NCI-H1930 (cell line): ENCODE measurements at regions not wholly inside any gene's neighbourhood (a gene's known extent, or its start where the extent isn't known, plus 50 kb on each side); places are given as distances from the start of the nearest gene placed in this dataset.
A peak's percentile ranks its signal among the peaks of the same experiment; 100 is the strongest.

Experiments used
- DNase-seq, 2 experiments: peaks; one replicate each; lab custom pipeline; 2025; lab: John Stamatoyannopoulos, UW

DNA sequence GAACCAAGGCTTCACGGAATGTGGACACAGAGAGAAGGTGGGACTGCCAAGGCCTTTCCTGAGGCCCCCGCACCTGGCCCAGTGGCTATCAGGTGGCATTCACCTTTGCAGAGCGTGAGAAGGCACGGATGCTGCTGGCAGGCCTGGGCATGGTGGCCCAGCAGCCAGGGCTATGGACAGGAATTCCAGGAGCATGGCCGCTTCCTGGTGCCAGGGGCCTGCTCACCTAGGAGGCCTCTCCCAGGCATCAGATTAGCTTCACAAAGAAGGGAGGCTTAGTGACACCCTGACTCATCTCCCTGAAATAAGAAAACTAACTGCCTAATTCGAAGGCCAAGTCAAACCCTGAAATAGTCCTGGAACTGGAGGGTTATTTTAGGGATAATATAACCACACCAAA is 155.8 kb downstream of the TEX29 start:
- DNase-seq: no peak

GRCh38 chr13:111479412-111479811 is 159.0 kb downstream of the TEX29 start:
- DNase-seq: no peak

- no peak for DNase-seq
Observed at GRCh38 chr13:111480503-111480902, 160.1 kb downstream of the TEX29 start.

DNA sequence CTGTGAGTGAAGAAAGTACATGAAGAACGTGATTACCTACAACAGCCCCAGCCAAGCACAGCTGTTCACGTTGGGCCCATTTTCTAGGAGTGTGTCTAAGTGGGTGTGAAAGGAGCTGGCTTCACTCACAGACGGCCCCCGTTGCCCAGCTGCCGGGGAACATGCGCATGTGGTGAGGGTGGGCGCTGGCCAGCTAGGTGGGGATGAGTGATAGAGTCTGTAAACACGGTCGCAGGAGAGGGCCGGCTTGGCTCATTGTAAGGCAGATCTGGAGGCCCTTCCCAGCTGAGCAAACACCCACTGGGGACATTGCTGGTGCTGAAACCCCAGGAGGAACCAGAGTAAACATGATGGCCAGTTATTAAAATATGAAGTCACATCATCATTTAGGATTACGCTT is 160.5 kb downstream of the TEX29 start:
- DNase-seq: peak; percentile 64 to 86

DNA sequence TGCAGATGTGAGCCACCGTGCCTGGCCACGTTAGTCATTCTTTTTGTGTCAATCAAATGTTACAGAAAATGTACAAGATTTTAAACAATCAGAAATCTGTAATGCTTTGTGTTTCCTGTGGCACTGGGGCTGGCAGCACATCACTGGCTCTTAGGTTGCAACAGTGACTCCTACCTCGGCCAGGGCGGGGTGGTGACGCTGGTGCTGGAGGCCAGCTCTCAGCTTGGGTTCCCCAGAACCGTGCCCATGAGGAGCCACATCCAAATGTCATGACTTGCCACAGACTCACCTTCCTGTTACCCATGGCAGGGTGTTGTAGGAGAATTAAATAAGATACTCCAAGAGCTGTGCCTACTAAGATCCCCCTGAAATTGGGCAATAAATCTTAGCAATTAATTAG is 161.7 kb downstream of the TEX29 start:
- DNase-seq: no peak

- DNase-seq: no peak
Observed at GRCh38 chr13:111482806-111483620, 162.6 kb downstream of the TEX29 start.

- DNase-seq: no peak
Observed at GRCh38 chr13:111483621-111483987, 163.2 kb downstream of the TEX29 start.

DNA sequence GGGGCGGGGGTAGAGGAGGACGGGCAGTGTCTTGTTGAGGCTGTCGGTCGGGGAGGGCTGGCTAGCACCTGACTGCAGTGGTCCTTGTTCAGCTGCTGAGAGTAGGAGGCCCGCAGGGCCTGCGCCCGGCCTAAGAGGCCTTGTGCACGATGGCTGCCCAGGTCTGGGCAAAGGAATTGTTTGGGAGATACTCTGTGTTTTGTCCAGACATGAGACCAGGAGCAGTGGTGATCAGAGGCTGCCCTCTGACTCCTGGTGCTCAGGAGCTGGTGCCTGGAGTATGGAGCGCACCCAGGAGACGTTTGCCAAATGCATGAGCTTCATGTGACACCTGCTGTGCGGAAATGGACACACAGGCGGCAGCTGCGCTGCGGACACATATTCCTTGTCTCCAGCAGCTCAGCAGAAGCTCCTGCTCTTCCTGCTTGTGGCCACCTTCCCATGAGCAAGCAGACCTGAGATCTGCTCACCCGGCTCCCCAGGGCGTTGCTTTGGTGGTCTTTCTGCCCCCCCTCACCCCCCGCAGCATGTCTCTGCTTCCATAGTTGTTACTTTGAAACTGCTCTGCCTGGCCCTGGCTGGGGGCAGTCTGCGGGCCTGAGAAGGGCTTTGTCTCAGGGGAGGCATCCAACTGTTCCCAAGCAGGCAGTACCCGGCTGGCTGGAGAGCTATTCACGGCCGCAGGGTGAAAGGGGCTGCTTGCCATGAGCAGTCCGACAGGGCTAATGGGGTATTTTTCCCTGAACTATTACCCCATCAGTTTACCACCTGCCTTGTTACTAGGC is 163.9 kb downstream of the TEX29 start:
- no peak for DNase-seq

- DNase-seq: no peak
Observed at GRCh38 chr13:111484959-111485358, 164.5 kb downstream of the TEX29 start.

- DNase-seq: no peak
Observed at GRCh38 chr13:111485491-111486250, 165.2 kb downstream of the TEX29 start.

DNA sequence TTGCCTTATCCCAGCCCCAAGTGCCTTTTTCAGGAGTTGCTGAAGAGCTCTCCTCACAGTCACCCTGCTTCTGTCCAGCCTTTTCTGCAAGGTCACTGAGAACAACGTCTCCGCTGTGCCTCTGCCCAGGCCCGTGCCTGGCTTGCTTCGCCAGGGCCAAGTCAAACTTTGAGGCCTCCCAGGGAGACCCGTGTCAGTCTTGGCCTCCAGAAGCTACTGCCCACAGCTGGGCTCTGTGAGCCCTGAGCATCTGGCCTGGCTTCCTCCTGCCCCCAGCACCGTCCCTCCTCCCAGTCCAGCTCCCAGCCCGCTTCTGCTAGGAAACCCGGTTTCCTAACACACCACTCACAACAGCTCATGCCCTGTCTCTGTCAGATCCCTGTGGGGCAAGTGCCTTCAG is 165.9 kb downstream of the TEX29 start:
- DNase-seq: no peak

- DNase-seq: no peak
Observed at GRCh38 chr13:111486801-111487200, 166.4 kb downstream of the TEX29 start.

DNA sequence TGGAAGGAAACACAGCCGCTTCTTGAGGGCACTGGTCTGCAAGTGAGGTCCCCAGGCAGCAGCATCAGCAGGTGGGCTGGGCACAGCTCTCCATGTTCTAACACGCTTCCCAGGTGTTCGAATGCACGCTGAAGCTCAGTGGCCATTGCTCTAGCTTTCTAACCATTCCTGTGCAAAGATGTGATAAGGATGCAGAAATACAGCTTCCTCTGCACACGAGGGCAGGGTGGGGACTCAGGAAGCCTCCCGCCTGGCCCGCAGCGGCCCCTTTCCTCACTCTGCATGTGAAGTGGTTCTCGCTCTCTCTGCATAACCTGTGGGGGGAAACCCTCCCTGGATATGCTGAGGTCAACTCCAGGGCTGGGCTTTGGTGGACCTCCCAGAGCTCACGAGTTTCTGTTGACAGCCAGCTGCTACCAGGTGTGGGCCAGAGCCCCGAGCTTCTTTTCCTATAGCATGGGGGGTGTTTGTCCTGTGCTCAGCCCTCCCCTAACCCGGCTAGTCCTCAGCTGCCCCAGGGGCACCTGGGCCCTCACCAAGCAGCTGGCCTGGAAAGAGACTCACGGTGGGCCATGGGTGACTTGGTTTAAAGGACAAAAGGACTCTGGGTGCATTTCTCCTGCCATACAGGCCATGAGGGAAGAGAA is 168.2 kb downstream of the TEX29 start:
- DNase-seq: no peak

GRCh38 chr13:111489301-111489700 is 168.9 kb downstream of the TEX29 start:
- DNase-seq: no peak

- no peak for DNase-seq
Observed at GRCh38 chr13:111490611-111491010, 170.2 kb downstream of the TEX29 start.

- no peak for DNase-seq
Observed at GRCh38 chr13:111491021-111491420, 170.6 kb downstream of the TEX29 start.

DNA sequence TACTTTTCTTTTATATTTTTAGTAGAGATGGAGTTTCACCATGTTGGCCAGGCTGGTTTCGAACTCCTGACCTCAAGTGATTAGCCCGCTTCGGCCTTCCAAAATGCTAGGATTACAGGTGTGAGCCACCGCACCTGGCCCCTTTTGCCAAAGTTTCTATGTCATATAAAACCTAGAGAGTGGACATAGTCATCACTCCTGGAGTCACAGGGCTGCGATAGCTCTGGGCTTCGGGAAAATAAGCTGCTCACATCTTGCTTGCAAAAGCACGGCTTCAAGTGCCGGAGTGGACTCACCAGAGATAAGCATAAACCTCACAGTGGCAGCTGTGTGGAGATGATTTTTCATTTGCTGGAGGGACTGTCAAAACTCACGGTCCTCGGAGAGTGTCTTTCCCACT is 171.2 kb downstream of the TEX29 start:
- DNase-seq: no peak

DNA sequence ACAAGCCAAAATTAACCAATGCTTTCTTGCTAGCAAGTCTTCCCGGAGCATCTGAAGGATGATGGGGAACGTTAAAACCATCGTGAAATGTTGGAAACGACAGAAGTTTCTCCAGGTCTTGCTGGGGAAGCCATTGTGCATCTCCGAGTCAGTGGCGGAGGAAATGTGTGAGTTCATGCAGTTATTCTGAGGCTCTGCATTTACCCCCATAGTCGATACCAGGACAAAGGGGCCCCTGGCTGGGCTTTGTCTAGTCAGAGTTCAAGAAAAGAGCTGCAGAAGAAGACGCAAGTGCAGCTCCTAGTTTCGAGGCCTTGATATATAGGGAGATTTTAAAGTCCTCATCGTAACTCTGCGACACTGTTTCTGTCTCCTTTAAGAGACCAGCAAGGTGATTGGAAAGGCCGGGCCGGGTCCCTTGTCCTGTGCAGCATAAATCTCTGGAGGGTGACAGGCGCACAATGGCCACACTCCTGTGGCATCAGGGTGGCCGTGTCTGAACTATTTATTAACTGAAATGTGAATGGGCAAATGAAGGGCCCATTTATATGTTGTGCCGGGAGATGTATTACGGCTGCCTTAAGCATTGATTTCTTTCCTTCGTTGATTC is 172.0 kb downstream of the TEX29 start:
- DNase-seq: no peak

DNA sequence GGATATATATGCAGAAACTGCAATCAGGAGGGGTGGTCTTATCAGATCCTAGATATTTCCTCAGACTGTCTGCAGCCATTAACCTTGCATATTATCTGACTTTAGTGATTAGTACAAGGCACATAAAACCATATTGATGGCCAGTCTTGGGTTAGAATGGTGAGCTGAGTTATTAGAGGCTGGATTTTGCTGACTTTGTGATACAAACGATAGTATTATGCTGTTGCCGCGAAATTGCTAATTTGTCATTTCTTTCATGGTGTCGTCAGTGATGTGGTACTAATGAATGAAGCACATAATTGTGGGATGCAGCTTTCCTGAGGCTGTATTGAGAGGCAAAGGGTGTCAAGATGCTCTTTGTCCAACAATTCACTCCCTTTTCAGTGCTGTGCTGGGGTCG is 172.5 kb downstream of the TEX29 start:
- DNase-seq: no peak

GRCh38 chr13:111493468-111493867 is 173.0 kb downstream of the TEX29 start:
- DNase-seq: no peak

GRCh38 chr13:111494641-111495040 is 174.2 kb downstream of the TEX29 start:
- DNase-seq: no peak
